Karpas-422 (cell line): ENCODE measurements at regions not wholly inside any gene's neighbourhood (a gene's known extent, or its start where the extent isn't known, plus 50 kb on each side); places are given as distances from the start of the nearest gene placed in this dataset.
"Not testable (repeated sequence)": the region's sequence is repeated elsewhere in the genome, so short reads cannot be mapped to it uniquely, and the experiment has no call there.

Experiments
- DNase-seq: peaks from one replicate; pipeline ENCODE4 v3.0.0-alpha.2; 2015
- H2AFZ ChIP-seq: fragments of 200-600 bp; sonication (generic); 2 replicates; pipeline ENCODE4 v1.6.1; 2014; ENCODE audit warnings: antibody characterized with exemption, low read length, mixed read lengths
- H3K27ac ChIP-seq: fragments of 200-600 bp; sonication (generic); 2 replicates; pipeline ENCODE4 v1.5.1; 2014; ENCODE audit warnings: mild to moderate bottlenecking, low read length, moderate library complexity
- H3K27me3 ChIP-seq: fragments of 200-600 bp; sonication (generic); 2 replicates; pipeline ENCODE4 v1.6.1; 2014; ENCODE audit warnings: low read length, mixed read lengths
- H3K36me3 ChIP-seq: fragments of 200-600 bp; sonication (generic); 2 replicates; pipeline ENCODE4 v1.6.1; 2014; ENCODE audit warnings: low read length, mixed read lengths; ENCODE audit not compliant: insufficient read depth
- H3K4me1 ChIP-seq: fragments of 200-600 bp; sonication (generic); 2 replicates; pipeline ENCODE4 v1.6.1; 2014; ENCODE audit warnings: mild to moderate bottlenecking, low read length, mixed read lengths
- H3K4me2 ChIP-seq: fragments of 200-600 bp; sonication (generic); 2 replicates; pipeline ENCODE4 v1.6.1; 2014; ENCODE audit warnings: low read length, low read depth, mild to moderate bottlenecking; ENCODE audit not compliant: poor library complexity, severe bottlenecking
- H3K4me3 ChIP-seq: fragments of 200-600 bp; sonication (generic); 2 replicates; pipeline ENCODE4 v1.5.1; 2014; ENCODE audit warnings: mild to moderate bottlenecking, antibody characterized with exemption, low read length, mixed read lengths
- H3K79me2 ChIP-seq: fragments of 200-600 bp; sonication (generic); 2 replicates; pipeline ENCODE4 v1.6.1; 2014; ENCODE audit warnings: mild to moderate bottlenecking, low read length, mixed read lengths
- H3K9ac ChIP-seq: fragments of 200-600 bp; sonication (generic); 2 replicates; pipeline ENCODE4 v1.6.0; 2014; ENCODE audit warnings: low read length
- H3K9me2 ChIP-seq: fragments of 200-600 bp; sonication (generic), shearing (Covaris generic); replicated peaks from 2 replicates; pipeline ENCODE4 v1.6.0; 2014; ENCODE audit warnings: mild to moderate bottlenecking, low read length, moderate library complexity; ENCODE audit not compliant: insufficient read depth
- H3K9me3 ChIP-seq: fragments of 300-700, 200-600 bp; sonication (generic); 2 replicates; pipeline ENCODE4 v1.6.1; 2014; ENCODE audit warnings: low read length, mixed read lengths
- H4K20me1 ChIP-seq: fragments of 200-600 bp; sonication (generic); 2 replicates; pipeline ENCODE4 v1.6.1; 2014; ENCODE audit warnings: mild to moderate bottlenecking, antibody characterized with exemption, low read length, low read depth; ENCODE audit not compliant: insufficient read depth

GRCh38 chr3:59234884-59235633, 185.2 kb upstream of the CFAP20DC start:
- DNase-seq, result no peak
- Histone ChIP-seq H2AFZ (no peak overlapping the region), H3K9me3 (no peaks in the 10 kb centered on the region), H3K4me2 (no peak overlapping the region), H4K20me1 (no peaks in the 10 kb centered on the region), H3K9ac (no peak overlapping the region), H3K4me3 (no peak overlapping the region), H3K27me3 (no peaks in the 10 kb centered on the region), H3K27ac (no peak overlapping the region), H3K79me2 (no peaks in the 10 kb centered on the region), H3K4me1 (no peaks in the 10 kb centered on the region), H3K36me3 (no peaks in the 10 kb centered on the region), H3K9me2 (no peaks in the 10 kb centered on the region)

GRCh38 chr3:59230379-59230778, 180.6 kb upstream of the CFAP20DC start:
- not testable (repeated sequence) for H3K27ac ChIP-seq, H2AFZ ChIP-seq, H3K36me3 ChIP-seq, H3K4me3 ChIP-seq, H3K9ac ChIP-seq, H3K27me3 ChIP-seq, H3K9me3 ChIP-seq, H3K4me1 ChIP-seq, H4K20me1 ChIP-seq, H3K4me2 ChIP-seq, H3K79me2 ChIP-seq, DNase-seq, H3K9me2 ChIP-seq

GRCh38 chr3:59213860-59214259, 164.0 kb upstream of the CFAP20DC start:
- no peak overlapping the region for H2AFZ ChIP-seq
- H3K79me2 ChIP-seq, result no peaks in the 10 kb centered on the region
- no peaks in the 10 kb centered on the region for H3K9me2 ChIP-seq
- H3K4me1 ChIP-seq, result no peaks in the 10 kb centered on the region
- H3K27ac ChIP-seq, result no peak overlapping the region
- no peak overlapping the region for H3K4me3 ChIP-seq
- H3K27me3 ChIP-seq, result no peaks in the 10 kb centered on the region
- H4K20me1 ChIP-seq, result no peaks in the 10 kb centered on the region
- no peaks in the 10 kb centered on the region for H3K9me3 ChIP-seq
- no peak overlapping the region for H3K9ac ChIP-seq
- no peak for DNase-seq
- no peak overlapping the region for H3K4me2 ChIP-seq
- no peaks in the 10 kb centered on the region for H3K36me3 ChIP-seq

GRCh38 chr3:59212128-59212779, 162.4 kb upstream of the CFAP20DC start:
- Histone ChIP-seq H3K4me1 (no peaks in the 10 kb centered on the region), H3K4me3 (no peak overlapping the region), H3K36me3 (no peaks in the 10 kb centered on the region), H3K27ac (no peak overlapping the region), H4K20me1 (no peaks in the 10 kb centered on the region), H2AFZ (no peak overlapping the region), H3K9me3 (no peaks in the 10 kb centered on the region), H3K27me3 (no peaks in the 10 kb centered on the region), H3K4me2 (no peak overlapping the region), H3K9me2 (no peaks in the 10 kb centered on the region), H3K9ac (no peak overlapping the region), H3K79me2 (no peaks in the 10 kb centered on the region)
- peak; percentile 77 for DNase-seq

- Histone ChIP-seq H3K4me1 (no peaks in the 10 kb centered on the region), H3K36me3 (no peaks in the 10 kb centered on the region), H2AFZ (no peak overlapping the region), H3K9me3 (no peaks in the 10 kb centered on the region), H3K79me2 (no peaks in the 10 kb centered on the region), H3K27ac (no peak overlapping the region), H3K27me3 (no peaks in the 10 kb centered on the region), H3K9me2 (no peaks in the 10 kb centered on the region), H3K4me3 (no peak overlapping the region), H4K20me1 (no peaks in the 10 kb centered on the region), H3K4me2 (no peak overlapping the region), H3K9ac (no peak overlapping the region)
- no peak for DNase-seq
These were observed 160.4 kb upstream of the CFAP20DC start for GRCh38 chr3:59210260-59210659.

- no peak overlapping the region for H3K4me3 ChIP-seq
- no peaks in the 10 kb centered on the region for H3K9me3 ChIP-seq
- H3K4me1 ChIP-seq, result no peaks in the 10 kb centered on the region
- no peaks in the 10 kb centered on the region for H3K36me3 ChIP-seq
- H3K9ac ChIP-seq, result no peak overlapping the region
- no peak overlapping the region for H3K27ac ChIP-seq
- DNase-seq, result no peak
- no peaks in the 10 kb centered on the region for H4K20me1 ChIP-seq
- no peak overlapping the region for H3K4me2 ChIP-seq
- no peaks in the 10 kb centered on the region for H3K9me2 ChIP-seq
- no peaks in the 10 kb centered on the region for H3K27me3 ChIP-seq
- no peak overlapping the region for H2AFZ ChIP-seq
- H3K79me2 ChIP-seq, result no peaks in the 10 kb centered on the region
These were observed 142.6 kb upstream of the CFAP20DC start for GRCh38 chr3:59192473-59192872.

- no peaks in the 10 kb centered on the region for H3K36me3 ChIP-seq
- no peak for DNase-seq
- H3K27me3 ChIP-seq, result no peaks in the 10 kb centered on the region
- H3K4me1 ChIP-seq, result no peaks in the 10 kb centered on the region
- H3K4me3 ChIP-seq, result no peak overlapping the region
- H4K20me1 ChIP-seq, result no peaks in the 10 kb centered on the region
- no peak overlapping the region for H3K4me2 ChIP-seq
- no peaks in the 10 kb centered on the region for H3K9me2 ChIP-seq
- H3K27ac ChIP-seq, result no peak overlapping the region
- no peaks in the 10 kb centered on the region for H3K79me2 ChIP-seq
- no peak overlapping the region for H2AFZ ChIP-seq
- no peaks in the 10 kb centered on the region for H3K9me3 ChIP-seq
- no peak overlapping the region for H3K9ac ChIP-seq
These were observed 141.8 kb upstream of the CFAP20DC start for GRCh38 chr3:59191651-59192050.

- Histone ChIP-seq H3K4me1 (no peaks in the 10 kb centered on the region), H3K79me2 (no peaks in the 10 kb centered on the region), H3K36me3 (no peaks in the 10 kb centered on the region), H4K20me1 (no peaks in the 10 kb centered on the region), H3K4me3 (no peak overlapping the region), H3K9me2 (no peaks in the 10 kb centered on the region), H3K9me3 (no peaks in the 10 kb centered on the region), H2AFZ (no peak overlapping the region), H3K9ac (no peak overlapping the region), H3K27ac (no peak overlapping the region), H3K4me2 (no peak overlapping the region), H3K27me3 (no peaks in the 10 kb centered on the region)
- DNase-seq, result no peak
These were observed 140.1 kb upstream of the CFAP20DC start for GRCh38 chr3:59189939-59190338.
